OCI-LY1 (cell line): ENCODE measurements at regions not wholly inside any gene's neighbourhood (a gene's known extent, or its start where the extent isn't known, plus 50 kb on each side); places are given as distances from the start of the nearest gene placed in this dataset.

Experiments used
- H2AFZ ChIP-seq: fragments of 200-600 bp; sonication (generic), shearing (Covaris generic); 2 replicates; pipeline ENCODE4 v1.6.0; 2014; ENCODE audit warnings: antibody characterized with exemption, mild to moderate bottlenecking, low read length
- H3F3A ChIP-seq: fragments of 200-600 bp; sonication (generic), shearing (Covaris generic); 2 replicates; pipeline ENCODE4 v1.6.0; 2014; ENCODE audit warnings: mild to moderate bottlenecking, antibody characterized with exemption, low read length, moderate library complexity; ENCODE audit not compliant: insufficient read depth
- H3K27ac ChIP-seq: fragments of 200-600 bp; sonication (generic); 2 replicates; pipeline ENCODE4 v1.5.1; 2014; ENCODE audit warnings: low read length, mixed run types, mild to moderate bottlenecking, low read depth; ENCODE audit not compliant: poor library complexity, severe bottlenecking
- H3K27me3 ChIP-seq: fragments of 200-600 bp; sonication (generic); 2 replicates; pipeline ENCODE4 v1.6.0; 2014; ENCODE audit warnings: antibody characterized with exemption, mild to moderate bottlenecking, low read length, moderate library complexity; ENCODE audit not compliant: insufficient read depth
- H3K36me3 ChIP-seq: fragments of 200-600 bp; sonication (generic); 2 replicates; pipeline ENCODE4 v1.6.1; 2014; ENCODE audit warnings: mild to moderate bottlenecking, antibody characterized with exemption, low read length, moderate library complexity, mixed read lengths; ENCODE audit not compliant: insufficient read depth
- H3K4me1 ChIP-seq: fragments of 200-600 bp; sonication (generic); 2 replicates; pipeline ENCODE4 v1.5.1; 2014; ENCODE audit warnings: mild to moderate bottlenecking, low read length, moderate library complexity; ENCODE audit not compliant: insufficient read depth, severe bottlenecking
- H3K4me2 ChIP-seq: fragments of 200-600 bp; sonication (generic), shearing (Covaris generic); 2 replicates; pipeline ENCODE4 v1.6.1; 2014; ENCODE audit warnings: low read length
- H3K4me3 ChIP-seq: fragments of 200-600 bp; sonication (generic); 2 replicates; pipeline ENCODE4 v1.5.1; 2014; ENCODE audit warnings: low read length, low read depth, mild to moderate bottlenecking, mixed read lengths; ENCODE audit not compliant: poor library complexity, severe bottlenecking
- H3K79me2 ChIP-seq: fragments of 200-600 bp; shearing (Covaris generic); 2 replicates; pipeline ENCODE4 v1.6.1; 2016; ENCODE audit warnings: mixed run types, low read length, mixed read lengths; ENCODE audit not compliant: insufficient read depth
- H3K9ac ChIP-seq: fragments of 200-600 bp; sonication (generic), shearing (Covaris generic); 2 replicates; pipeline ENCODE4 v1.6.1; 2014; ENCODE audit warnings: mild to moderate bottlenecking, low read length, mixed read lengths
- H3K9me2 ChIP-seq: fragments of 200-600 bp; sonication (generic), shearing (Covaris generic); 2 replicates; pipeline ENCODE4 v1.6.1; 2014; ENCODE audit warnings: low read depth, mild to moderate bottlenecking, low read length, mixed read lengths
- H3K9me3 ChIP-seq: fragments of 200-600 bp; shearing (Covaris generic); 2 replicates; pipeline ENCODE4 v1.6.1; 2014; ENCODE audit warnings: low read length, mixed read lengths
- H4K20me1 ChIP-seq: fragments of 200-600 bp; sonication (generic), shearing (Covaris generic); 2 replicates; pipeline ENCODE4 v1.6.0; 2016; ENCODE audit warnings: mild to moderate bottlenecking, low read length; ENCODE audit not compliant: insufficient read depth
- EZH2 ChIP-seq: fragments of 200-600 bp; sonication (generic), shearing (Covaris generic); IDR thresholded peaks from 2 replicates; pipeline ENCODE4 v1.8.0; 2017; ENCODE audit warnings: borderline replicate concordance, mixed run types, mild to moderate bottlenecking, antibody characterized with exemption, low read length, moderate library complexity, mixed read lengths
- TF ChIP-seq, protein P1 (sequence below): fragments of 200-600 bp; sonication (generic), shearing (Covaris generic); IDR thresholded peaks from 2 replicates; pipeline ENCODE4 v1.5.1; 2017; ENCODE audit warnings: mild to moderate bottlenecking, antibody characterized with exemption, low read length, moderate library complexity, mixed read lengths

DNA sequence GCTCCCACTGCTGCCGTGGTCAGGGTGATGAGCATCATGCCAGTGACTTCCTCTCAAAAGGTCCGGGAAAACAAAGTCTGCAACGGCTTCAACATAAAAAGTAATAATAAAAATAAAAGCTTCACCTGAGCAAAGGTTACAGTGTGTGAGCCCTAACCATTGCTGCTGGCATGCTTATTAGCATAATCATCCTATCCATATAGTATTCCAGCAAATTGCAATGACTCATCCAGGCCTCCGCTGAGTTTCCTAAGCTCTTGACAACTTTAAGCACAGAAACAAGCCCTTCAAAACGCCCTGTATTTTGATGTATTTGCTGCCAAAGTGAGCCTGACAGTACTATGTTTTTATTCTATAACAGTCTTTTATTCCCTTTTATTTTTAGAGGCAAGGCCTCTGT lies 100.5 kb downstream of the AASDH start:
- H3K9me3 ChIP-seq, result no peaks in the 10 kb centered on the region
- H3K9ac ChIP-seq, result no peak overlapping the region
- no peak overlapping the region for H3K4me3 ChIP-seq
- TF ChIP-seq, protein P1, sequence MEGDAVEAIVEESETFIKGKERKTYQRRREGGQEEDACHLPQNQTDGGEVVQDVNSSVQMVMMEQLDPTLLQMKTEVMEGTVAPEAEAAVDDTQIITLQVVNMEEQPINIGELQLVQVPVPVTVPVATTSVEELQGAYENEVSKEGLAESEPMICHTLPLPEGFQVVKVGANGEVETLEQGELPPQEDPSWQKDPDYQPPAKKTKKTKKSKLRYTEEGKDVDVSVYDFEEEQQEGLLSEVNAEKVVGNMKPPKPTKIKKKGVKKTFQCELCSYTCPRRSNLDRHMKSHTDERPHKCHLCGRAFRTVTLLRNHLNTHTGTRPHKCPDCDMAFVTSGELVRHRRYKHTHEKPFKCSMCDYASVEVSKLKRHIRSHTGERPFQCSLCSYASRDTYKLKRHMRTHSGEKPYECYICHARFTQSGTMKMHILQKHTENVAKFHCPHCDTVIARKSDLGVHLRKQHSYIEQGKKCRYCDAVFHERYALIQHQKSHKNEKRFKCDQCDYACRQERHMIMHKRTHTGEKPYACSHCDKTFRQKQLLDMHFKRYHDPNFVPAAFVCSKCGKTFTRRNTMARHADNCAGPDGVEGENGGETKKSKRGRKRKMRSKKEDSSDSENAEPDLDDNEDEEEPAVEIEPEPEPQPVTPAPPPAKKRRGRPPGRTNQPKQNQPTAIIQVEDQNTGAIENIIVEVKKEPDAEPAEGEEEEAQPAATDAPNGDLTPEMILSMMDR, result no peak
- no peak for TF ChIP-seq EZH2
- H3K79me2 ChIP-seq, result no peaks in the 10 kb centered on the region
- no peaks in the 10 kb centered on the region for H3K36me3 ChIP-seq
- no peaks in the 10 kb centered on the region for H3K4me1 ChIP-seq
- H3K4me2 ChIP-seq, result no peak overlapping the region
- H3K9me2 ChIP-seq, result no peaks in the 10 kb centered on the region
- H2AFZ ChIP-seq, result no peak overlapping the region
- no peak overlapping the region for H3K27ac ChIP-seq
- H3F3A ChIP-seq, result no peaks in the 10 kb centered on the region
- no peaks in the 10 kb centered on the region for H3K27me3 ChIP-seq
- no peaks in the 10 kb centered on the region for H4K20me1 ChIP-seq

DNA sequence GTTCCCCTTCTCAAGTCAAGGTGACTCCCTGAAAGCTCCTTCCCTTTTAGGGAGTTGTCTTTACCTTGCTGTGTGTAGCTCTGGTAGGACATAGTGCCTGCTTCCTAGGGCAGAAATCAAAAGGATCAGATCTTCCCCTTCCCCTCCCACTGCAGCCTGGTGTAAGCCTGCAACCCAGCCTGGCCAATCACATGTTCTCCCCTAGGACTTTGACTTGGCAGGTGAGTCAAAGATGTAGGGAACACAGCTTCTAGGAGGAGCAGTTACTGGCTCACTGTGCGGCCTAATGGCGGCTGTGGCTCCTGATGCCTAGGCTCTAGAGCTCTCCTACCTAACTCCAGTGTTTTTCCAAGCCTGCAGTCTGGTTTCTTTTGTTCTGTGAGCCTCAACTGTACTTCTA lies 103.9 kb downstream of the AASDH start:
- Histone ChIP-seq H3F3A (no peaks in the 10 kb centered on the region), H3K9me2 (no peaks in the 10 kb centered on the region), H4K20me1 (no peaks in the 10 kb centered on the region), H3K27ac (no peak overlapping the region), H3K9me3 (no peaks in the 10 kb centered on the region), H3K9ac (no peak overlapping the region), H3K36me3 (no peaks in the 10 kb centered on the region), H3K4me3 (no peak overlapping the region), H3K27me3 (no peaks in the 10 kb centered on the region), H3K79me2 (no peaks in the 10 kb centered on the region), H2AFZ (no peak overlapping the region), H3K4me1 (no peaks in the 10 kb centered on the region), H3K4me2 (no peak overlapping the region)
- TF ChIP-seq EZH2, result no peak
- TF ChIP-seq, protein P1, result no peak

DNA sequence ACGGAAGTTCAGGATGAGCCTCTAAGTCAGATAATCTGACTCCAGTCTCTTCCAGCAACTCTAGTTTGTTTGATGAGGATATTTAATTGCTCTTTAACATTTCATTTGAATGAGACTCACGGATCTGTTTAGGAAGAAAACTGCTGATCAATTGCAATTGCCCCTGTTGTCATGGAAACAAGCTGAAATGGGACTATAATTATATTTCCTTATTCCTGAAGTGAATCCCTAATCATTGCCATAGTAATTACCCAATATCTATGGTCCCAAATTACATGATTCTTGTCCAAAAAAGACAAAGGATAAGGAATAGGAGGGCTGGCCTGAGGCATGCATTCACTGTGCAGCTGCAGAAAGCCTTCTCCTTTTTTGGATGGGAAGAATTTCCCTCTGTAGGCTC lies 105.3 kb downstream of the AASDH start:
- no peak overlapping the region for H3K4me3 ChIP-seq
- H3K79me2 ChIP-seq, result no peaks in the 10 kb centered on the region
- H2AFZ ChIP-seq, result no peak overlapping the region
- H3K9me2 ChIP-seq, result no peaks in the 10 kb centered on the region
- H3K36me3 ChIP-seq, result no peaks in the 10 kb centered on the region
- H4K20me1 ChIP-seq, result no peaks in the 10 kb centered on the region
- H3F3A ChIP-seq, result no peaks in the 10 kb centered on the region
- no peak overlapping the region for H3K9ac ChIP-seq
- H3K4me1 ChIP-seq, result no peaks in the 10 kb centered on the region
- H3K27ac ChIP-seq, result no peak overlapping the region
- H3K9me3 ChIP-seq, result no peaks in the 10 kb centered on the region
- H3K4me2 ChIP-seq, result no peak overlapping the region
- H3K27me3 ChIP-seq, result no peaks in the 10 kb centered on the region
- TF ChIP-seq EZH2, result no peak
- TF ChIP-seq, protein P1, result no peak
